ENCODE measurements at regions not wholly inside any gene's neighbourhood (a gene's known extent, or its start where the extent isn't known, plus 50 kb on each side); places are given as distances from the start of the nearest gene placed in this dataset.
"Not testable (repeated sequence)": the region's sequence is repeated elsewhere in the genome, so short reads cannot be mapped to it uniquely, and the experiment has no call there.

- H3K27me3 ChIP-seq; H3K27ac ChIP-seq; H3K4me3 ChIP-seq; H3K4me1 ChIP-seq (ENCODE audit: low read depth); DNase-seq (ENCODE audit: low read depth in 1 of 2, low spot score in 1 of 2); H3K9me3 ChIP-seq (ENCODE audit: low read depth); H3K36me3 ChIP-seq: not testable (repeated sequence)
Measured at GRCh38 chr10:93127642-93128215, 54.0 kb downstream of the CYP26A1 start.

GRCh38 chr10:93131986-93132385 lies 58.3 kb downstream of the CYP26A1 start:
- H3K9me3 ChIP-seq (ENCODE audit: low read depth), result no peaks in the 10 kb centered on the region
- H3K4me3 ChIP-seq, result no peak overlapping the region
- no peak overlapping the region for H3K27ac ChIP-seq
- H3K27me3 ChIP-seq, result no peaks in the 10 kb centered on the region
- TF ChIP-seq CTCF (IDR thresholded peaks at IDR 0.05; ENCODE audit: low read depth, low read length), result no peak
- H3K36me3 ChIP-seq, result no peaks in the 10 kb centered on the region
- DNase-seq (ENCODE audit: low read depth in 1 of 2, low spot score in 1 of 2), result no peak
- H3K4me1 ChIP-seq (ENCODE audit: low read depth), result no peaks in the 10 kb centered on the region

GRCh38 chr10:93138113-93138870 lies 64.6 kb downstream of the CYP26A1 start:
- no peak for DNase-seq (ENCODE audit: low read depth in 1 of 2, low spot score in 1 of 2)
- H3K27ac ChIP-seq, result no peak overlapping the region
- no peak for TF ChIP-seq CTCF (IDR thresholded peaks at IDR 0.05; ENCODE audit: low read depth, low read length)
- no peaks in the 10 kb centered on the region for H3K36me3 ChIP-seq
- no peaks in the 10 kb centered on the region for H3K9me3 ChIP-seq (ENCODE audit: low read depth)
- H3K27me3 ChIP-seq, result no peaks in the 10 kb centered on the region
- H3K4me3 ChIP-seq, result no peak overlapping the region
- no peaks in the 10 kb centered on the region for H3K4me1 ChIP-seq (ENCODE audit: low read depth)

DNA sequence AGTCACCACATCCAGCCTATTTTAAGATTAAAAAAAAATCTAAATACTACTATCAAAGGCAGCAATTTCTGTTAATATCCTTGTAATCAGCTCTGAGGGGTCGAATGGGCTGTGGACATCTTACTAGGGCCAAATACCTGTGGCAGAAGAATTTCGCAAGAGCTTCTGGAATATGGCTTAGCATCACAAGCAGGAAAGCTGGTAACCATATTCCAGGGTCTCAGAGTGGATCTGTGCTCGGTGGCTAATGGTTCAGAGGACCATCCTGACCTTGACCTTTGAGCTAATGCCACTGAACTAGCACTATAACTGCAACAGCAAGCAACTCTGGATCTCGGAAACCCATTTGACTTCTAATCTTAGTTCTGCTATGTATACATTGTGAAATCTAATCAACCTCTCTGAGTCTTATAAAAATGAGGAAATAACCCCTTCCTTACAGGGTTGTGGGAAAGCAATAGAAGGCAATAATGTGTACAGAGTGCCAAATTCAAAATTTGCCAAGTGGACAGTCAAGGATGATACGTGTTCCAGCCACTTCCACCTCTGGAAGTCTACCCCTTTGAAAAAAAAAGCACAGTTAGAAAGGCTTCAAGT lies 65.5 kb downstream of the CYP26A1 start:
- Histone ChIP-seq H3K27me3 (no peaks in the 10 kb centered on the region), H3K36me3 (no peaks in the 10 kb centered on the region), H3K9me3 (ENCODE audit: low read depth) (no peaks in the 10 kb centered on the region), H3K4me3 (no peak overlapping the region), H3K4me1 (ENCODE audit: low read depth) (no peaks in the 10 kb centered on the region), H3K27ac (no peak overlapping the region)
- no peak for TF ChIP-seq CTCF (IDR thresholded peaks at IDR 0.05; ENCODE audit: low read depth, low read length)
- peak in 1 of 2 donors; percentile 14 for DNase-seq (ENCODE audit: low read depth in 1 of 2, low spot score in 1 of 2)

DNA sequence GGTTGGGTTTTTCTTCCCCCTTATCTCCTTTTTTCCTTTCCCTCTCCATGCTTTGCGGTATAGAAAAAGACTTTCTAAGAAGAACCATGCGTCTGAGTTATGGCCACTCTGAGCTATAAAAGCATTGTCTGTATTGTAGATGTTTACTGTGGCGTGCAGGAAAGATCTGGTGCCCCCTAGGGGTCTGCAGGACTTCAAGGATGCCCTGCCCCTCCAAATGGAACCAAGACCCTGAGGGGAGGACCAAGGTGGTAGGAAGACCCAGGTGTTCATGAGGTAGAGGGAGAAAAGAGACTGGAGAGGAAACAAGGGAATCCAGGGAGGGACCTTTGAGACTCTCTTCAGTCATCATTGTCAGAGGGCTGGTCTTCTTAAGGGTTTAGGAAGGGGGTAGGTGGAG lies 68.8 kb downstream of the CYP26A1 start:
- H3K27me3 ChIP-seq, result no peaks in the 10 kb centered on the region
- H3K27ac ChIP-seq, result no peak overlapping the region
- DNase-seq (ENCODE audit: low read depth in 1 of 2, low spot score in 1 of 2), result no peak
- no peak overlapping the region for H3K4me3 ChIP-seq
- H3K36me3 ChIP-seq, result no peaks in the 10 kb centered on the region
- no peaks in the 10 kb centered on the region for H3K9me3 ChIP-seq (ENCODE audit: low read depth)
- H3K4me1 ChIP-seq (ENCODE audit: low read depth), result no peaks in the 10 kb centered on the region
- TF ChIP-seq CTCF (IDR thresholded peaks at IDR 0.05; ENCODE audit: low read depth, low read length), result no peak

- H3K4me3 ChIP-seq, result no peak overlapping the region
- no peaks in the 10 kb centered on the region for H3K36me3 ChIP-seq
- H3K27ac ChIP-seq, result no peak overlapping the region
- TF ChIP-seq CTCF (IDR thresholded peaks at IDR 0.05; ENCODE audit: low read depth, low read length), result no peak
- H3K27me3 ChIP-seq, result no peaks in the 10 kb centered on the region
- no peaks in the 10 kb centered on the region for H3K4me1 ChIP-seq (ENCODE audit: low read depth)
- H3K9me3 ChIP-seq (ENCODE audit: low read depth), result no peaks in the 10 kb centered on the region
- DNase-seq (ENCODE audit: low read depth in 1 of 2, low spot score in 1 of 2), result no peak
Measured at GRCh38 chr10:93143281-93143680, 69.6 kb downstream of the CYP26A1 start.

Measured in cardiac muscle cell (in vitro differentiated cells and primary cell).